ENCODE measurements at regions not wholly inside any gene's neighbourhood (a gene's known extent, or its start where the extent isn't known, plus 50 kb on each side); places are given as distances from the start of the nearest gene placed in this dataset.

- no peak for DNase-seq (ENCODE audit: low read depth)
Observed at GRCh38 chr17:79539944-79540705, 70.7 kb downstream of the RBFOX3 start.

GRCh38 chr17:79538291-79538690 is 72.6 kb downstream of the RBFOX3 start:
- DNase-seq (ENCODE audit: low read depth), result no peak

GRCh38 chr17:79537686-79538085 is 73.2 kb downstream of the RBFOX3 start:
- DNase-seq (ENCODE audit: low read depth), result no peak

- no peak for DNase-seq (ENCODE audit: low read depth)
Observed at GRCh38 chr17:79537061-79537460, 73.8 kb downstream of the RBFOX3 start.

- DNase-seq (ENCODE audit: low read depth), result no peak
Observed at GRCh38 chr17:79536212-79536840, 74.5 kb downstream of the RBFOX3 start.

GRCh38 chr17:79535728-79536025 is 75.2 kb downstream of the RBFOX3 start:
- no peak for DNase-seq (ENCODE audit: low read depth)

- no peak for DNase-seq (ENCODE audit: low read depth)
Observed at GRCh38 chr17:79534851-79535727, 75.8 kb downstream of the RBFOX3 start.

GRCh38 chr17:79534111-79534510 is 76.7 kb downstream of the RBFOX3 start:
- DNase-seq (ENCODE audit: low read depth), result no peak

GRCh38 chr17:79533116-79533515 is 77.7 kb downstream of the RBFOX3 start:
- DNase-seq (ENCODE audit: low read depth), result no peak

GRCh38 chr17:79532107-79532790 is 78.6 kb downstream of the RBFOX3 start:
- DNase-seq (ENCODE audit: low read depth), result no peak

GRCh38 chr17:79531191-79532095 is 79.4 kb downstream of the RBFOX3 start:
- DNase-seq (ENCODE audit: low read depth), result no peak

- no peak for DNase-seq (ENCODE audit: low read depth)
Observed at GRCh38 chr17:79530361-79531105, 80.3 kb downstream of the RBFOX3 start.

GRCh38 chr17:79529661-79530081 is 81.2 kb downstream of the RBFOX3 start:
- DNase-seq (ENCODE audit: low read depth), result no peak

- DNase-seq (ENCODE audit: low read depth), result no peak
Observed at GRCh38 chr17:79528592-79529125, 82.2 kb downstream of the RBFOX3 start.

GRCh38 chr17:79527306-79527705 is 83.5 kb downstream of the RBFOX3 start:
- no peak for DNase-seq (ENCODE audit: low read depth)

- DNase-seq (ENCODE audit: low read depth), result no peak
Observed at GRCh38 chr17:79525793-79526677, 84.8 kb downstream of the RBFOX3 start.

GRCh38 chr17:79524213-79525187 is 86.4 kb downstream of the RBFOX3 start:
- DNase-seq (ENCODE audit: low read depth), result no peak

- DNase-seq (ENCODE audit: low read depth), result no peak
Observed at GRCh38 chr17:79522414-79522813, 88.4 kb downstream of the RBFOX3 start.

Data from Daoy (cell line).